Adrenal gland (tissue), 9 donors: ENCODE measurements at regions not wholly inside any gene's neighbourhood (a gene's known extent, or its start where the extent isn't known, plus 50 kb on each side); places are given as distances from the start of the nearest gene placed in this dataset.

Source experiments
- DNase-seq, 7 donors: peaks; one replicate each; pipeline ENCODE4 v3.0.0-alpha.2; 2019 to 2020
- H3K27ac ChIP-seq, 5 donors: fragments of 200-600 bp; sonication (generic) in 4 of 5; 1 replicate in 3 of 5; 2 replicates in 2 of 5; pipeline versions ENCODE4 v1.5.1 to v1.8.0; 2016 to 2020; ENCODE audit warnings: mild to moderate bottlenecking in 1 of 5
- H3K27me3 ChIP-seq: fragments of 200-600 bp; 2 replicates; pipeline ENCODE4 v1.8.0; 2021
- H3K36me3 ChIP-seq, 2 donors: fragments of 200-600 bp; replicated peaks in 1 of 2; 1 replicate in 1 of 2; 2 replicates in 1 of 2; pipeline versions ENCODE4 v1.5.1 to v1.8.0; 2018 to 2022
- H3K4me1 ChIP-seq, 2 donors: fragments of 200-600 bp; replicated peaks in 1 of 2; 1 replicate in 1 of 2; 2 replicates in 1 of 2; pipeline versions ENCODE4 v1.5.1 to v1.8.0; 2018 to 2021
- H3K4me3 ChIP-seq, 4 donors: fragments of 200-600 bp; sonication (generic) in 3 of 4; one replicate each; pipeline ENCODE4 v1.5.1; 2016 to 2018
- H3K9me3 ChIP-seq, 3 donors: fragments of 200-600 bp; sonication (generic) in 1 of 3; replicated peaks in 1 of 3; 1 replicate in 2 of 3; 2 replicates in 1 of 3; pipeline versions ENCODE4 v1.5.1 to v1.8.0; 2016 to 2021
- POLR2A ChIP-seq, 2 donors: fragments of 450-650 bp; IDR thresholded peaks; one replicate each; pipeline ENCODE4 v1.6.1; 2017; ENCODE audit warnings: antibody characterized with exemption in 2 of 2, mild to moderate bottlenecking in 2 of 2, moderate library complexity in 1 of 2
- WGBS, 4 donors: extraction: QIAGEN DNeasy Blood & Tissue Kit in 2 of 4; methylation state at CpG; one replicate each; pipeline versions ENCODE4 v1.1.5 to v1.1.7; 2013 to 2017; 5-methylcytosine and 5-hydroxymethylcytosine counted together
- intact Hi-C, 2 donors: fragments of 100-400 bp; cut with DNase I; formaldehyde crosslinking; loops; one replicate each; pipeline versions ENCODE4 v1.14.1 to v1.15.0; 2022 to 2023
- TF ChIP-seq, protein P1 (sequence below), 6 experiments: fragments of 450-650 bp in 4 of 6; fragments of 200-600 bp in 2 of 6; sonication (generic) in 1 of 6; IDR thresholded peaks; 1 replicate in 5 of 6; 2 replicates in 1 of 6; pipeline versions ENCODE4 v1.5.1 to v1.8.0; 2016 to 2021; ENCODE audit warnings: antibody characterized with exemption in 6 of 6, mild to moderate bottlenecking in 2 of 6, moderate library complexity in 1 of 6
- donor health status: healthy with polysubstance abuse.
- donor health status: Bipolar disorder and iron deficiency.
- donor health status: DM: yes; HTN: yes; CAD: no.
- donor health status: DM: no; HTN: no; CAD: no.
- donor health status: DM: no; HTN: no; CAD: no.

DNA sequence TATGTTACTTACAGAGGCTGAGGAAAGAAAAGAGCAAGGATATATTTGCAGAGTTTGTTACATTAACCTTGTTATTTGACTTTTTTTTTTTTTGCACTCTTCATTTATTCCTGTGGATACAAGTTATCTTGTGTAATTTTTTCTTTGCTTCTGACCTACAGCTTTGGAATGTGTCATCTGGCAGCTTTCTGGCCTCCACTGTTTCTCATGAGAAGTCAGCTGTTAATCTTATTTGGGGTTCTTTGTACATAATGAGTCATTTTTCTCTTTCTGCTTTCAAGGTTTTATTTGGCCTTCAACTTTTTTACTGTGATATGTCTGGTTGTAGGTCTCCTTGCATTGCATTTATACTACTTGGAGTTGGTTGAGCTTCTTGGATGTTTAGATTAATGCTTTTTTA lies 333.4 kb downstream of the SMOC2 start:
- no peak overlapping the region for H3K27ac ChIP-seq
- intact Hi-C loops: no loop called here

DNA sequence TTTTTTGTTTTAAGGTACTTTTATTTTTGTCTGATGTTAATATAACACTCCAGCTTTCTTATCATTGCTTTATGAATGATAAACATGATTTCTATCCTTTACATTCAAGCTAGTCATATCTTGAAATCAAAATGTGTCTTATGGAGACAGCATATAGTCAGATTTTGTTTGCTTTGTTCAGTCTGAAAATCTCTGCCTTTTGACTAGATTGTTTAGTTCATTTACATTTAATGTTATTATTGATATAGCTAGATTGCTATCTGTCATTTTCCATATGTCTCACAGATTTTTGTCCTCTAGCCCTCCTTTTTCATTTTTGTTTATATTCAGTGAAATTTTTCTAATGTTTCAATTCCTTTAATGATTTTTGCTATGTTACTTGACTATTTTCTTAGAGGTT lies 332.8 kb downstream of the SMOC2 start:
- Histone ChIP-seq H3K27me3 (no peaks in the 10 kb centered on the region), H3K9me3 (no peaks in the 10 kb centered on the region), H3K27ac (no peak overlapping the region), H3K4me3 (no peak overlapping the region), H3K4me1 (no peaks in the 10 kb centered on the region), H3K36me3 (no peaks in the 10 kb centered on the region)
- DNase-seq: no peak
- TF ChIP-seq POLR2A (IDR thresholded peaks at IDR 0.05): no peak
- TF ChIP-seq, protein P1, sequence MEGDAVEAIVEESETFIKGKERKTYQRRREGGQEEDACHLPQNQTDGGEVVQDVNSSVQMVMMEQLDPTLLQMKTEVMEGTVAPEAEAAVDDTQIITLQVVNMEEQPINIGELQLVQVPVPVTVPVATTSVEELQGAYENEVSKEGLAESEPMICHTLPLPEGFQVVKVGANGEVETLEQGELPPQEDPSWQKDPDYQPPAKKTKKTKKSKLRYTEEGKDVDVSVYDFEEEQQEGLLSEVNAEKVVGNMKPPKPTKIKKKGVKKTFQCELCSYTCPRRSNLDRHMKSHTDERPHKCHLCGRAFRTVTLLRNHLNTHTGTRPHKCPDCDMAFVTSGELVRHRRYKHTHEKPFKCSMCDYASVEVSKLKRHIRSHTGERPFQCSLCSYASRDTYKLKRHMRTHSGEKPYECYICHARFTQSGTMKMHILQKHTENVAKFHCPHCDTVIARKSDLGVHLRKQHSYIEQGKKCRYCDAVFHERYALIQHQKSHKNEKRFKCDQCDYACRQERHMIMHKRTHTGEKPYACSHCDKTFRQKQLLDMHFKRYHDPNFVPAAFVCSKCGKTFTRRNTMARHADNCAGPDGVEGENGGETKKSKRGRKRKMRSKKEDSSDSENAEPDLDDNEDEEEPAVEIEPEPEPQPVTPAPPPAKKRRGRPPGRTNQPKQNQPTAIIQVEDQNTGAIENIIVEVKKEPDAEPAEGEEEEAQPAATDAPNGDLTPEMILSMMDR (IDR thresholded peaks at IDR 0.05): no peak
- intact Hi-C loops: no loop called here

More for the DNA sequence above, 333.4 kb downstream of the SMOC2 start:
- Histone ChIP-seq H3K36me3 (no peaks in the 10 kb centered on the region), H3K9me3 (no peaks in the 10 kb centered on the region), H3K27me3 (no peaks in the 10 kb centered on the region), H3K4me1 (no peaks in the 10 kb centered on the region), H3K4me3 (no peak overlapping the region)
- TF ChIP-seq POLR2A (IDR thresholded peaks at IDR 0.05): no peak
- TF ChIP-seq, protein P1 (IDR thresholded peaks at IDR 0.05): no peak
- no peak for DNase-seq

DNA sequence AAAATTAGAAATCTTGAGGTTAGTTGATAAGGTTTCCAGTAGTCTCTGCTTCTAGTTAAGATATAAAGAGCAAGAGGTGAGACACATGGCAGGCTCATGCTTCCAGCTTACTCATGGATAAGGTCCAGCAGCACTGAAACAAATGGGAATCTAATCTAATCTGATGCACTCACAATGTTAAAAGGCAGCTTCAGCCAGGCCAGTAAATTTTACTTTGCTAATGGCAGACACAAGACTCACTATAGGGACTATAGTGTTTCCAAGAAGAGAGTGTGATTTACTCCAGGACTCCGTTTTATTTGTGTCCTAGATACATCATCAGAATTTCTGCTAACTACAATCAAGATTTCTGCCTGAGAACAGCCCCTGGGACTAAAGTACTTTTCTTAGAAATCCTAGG lies 324.8 kb downstream of the SMOC2 start:
- no peak for DNase-seq
- no peaks in the 10 kb centered on the region for H3K9me3 ChIP-seq
- H3K4me3 ChIP-seq: no peak overlapping the region
- 21 to 71% (median 40%) methylated on average over 1 of the region's 1 CpG for WGBS, 4 donors
- no peaks in the 10 kb centered on the region for H3K4me1 ChIP-seq
- no peaks in the 10 kb centered on the region for H3K36me3 ChIP-seq
- no peaks in the 10 kb centered on the region for H3K27me3 ChIP-seq
- H3K27ac ChIP-seq: no peak overlapping the region
- no peak for TF ChIP-seq POLR2A (IDR thresholded peaks at IDR 0.05)
- TF ChIP-seq, protein P1 (IDR thresholded peaks at IDR 0.05): no peak
- intact Hi-C loops: no loop called here

- H3K27ac ChIP-seq: no peak overlapping the region
- TF ChIP-seq, protein P1 (IDR thresholded peaks at IDR 0.05): no peak
- TF ChIP-seq POLR2A (IDR thresholded peaks at IDR 0.05): no peak
- no peak overlapping the region for H3K4me3 ChIP-seq
- H3K9me3 ChIP-seq: no peaks in the 10 kb centered on the region
- H3K27me3 ChIP-seq: no peaks in the 10 kb centered on the region
- no peaks in the 10 kb centered on the region for H3K4me1 ChIP-seq
- intact Hi-C loops: no loop called here
- no peaks in the 10 kb centered on the region for H3K36me3 ChIP-seq
- 78 to 86% (median 82%) methylated on average over 3 of the region's 3 CpGs for WGBS, 4 donors
- DNase-seq: no peak
Observed at GRCh38 chr6:168756009-168756634, 315.1 kb downstream of the SMOC2 start.
